Activated CD8-positive, alpha-beta memory T cell treated with anti-CD3 and anti-CD28 coated beads, Interleukin-2, amount 10 ng/mL, durations not matched to agents 7 days and 5 days (primary cell): ENCODE measurements at regions not wholly inside any gene's neighbourhood (a gene's known extent, or its start where the extent isn't known, plus 50 kb on each side); places are given as distances from the start of the nearest gene placed in this dataset.

ENCODE experiments used
- ATAC-seq: fragments of 150-1000 bp; cut with Tn5 transposase; one replicate; pipeline ENCODE4 v1.10.0; 2021; ENCODE audit warnings: moderate library complexity
- CTCF ChIA-PET: fragments of 350-600 bp; sonication (Branson Sonifier 250); formaldehyde crosslinking; loops from one replicate; lab custom pipeline; 2021; ENCODE audit warnings: antibody characterized with exemption; lab: Charles Lee
- DNase-seq: peaks from one replicate; pipeline ENCODE4 v3.0.0-alpha.2; 2020
- H3K27ac Mint-ChIP-seq: one replicate; pipeline ENCODE4 v1.8.0; 2021; ENCODE audit warnings: mild to moderate bottlenecking, mixed read lengths
- H3K27me3 Mint-ChIP-seq: one replicate; pipeline ENCODE4 v1.8.0; 2021; ENCODE audit warnings: mixed read lengths
- H3K36me3 Mint-ChIP-seq: one replicate; pipeline ENCODE4 v1.8.0; 2021; ENCODE audit warnings: mild to moderate bottlenecking, mixed read lengths
- H3K4me1 Mint-ChIP-seq: one replicate; pipeline ENCODE4 v1.8.0; 2021; ENCODE audit warnings: mixed read lengths
- H3K4me3 Mint-ChIP-seq: one replicate; pipeline ENCODE4 v1.8.0; 2021; ENCODE audit warnings: mild to moderate bottlenecking, moderate library complexity, mixed read lengths
- H3K9me3 Mint-ChIP-seq: one replicate; pipeline ENCODE4 v1.8.0; 2022; ENCODE audit warnings: low read depth, mixed read lengths

DNA sequence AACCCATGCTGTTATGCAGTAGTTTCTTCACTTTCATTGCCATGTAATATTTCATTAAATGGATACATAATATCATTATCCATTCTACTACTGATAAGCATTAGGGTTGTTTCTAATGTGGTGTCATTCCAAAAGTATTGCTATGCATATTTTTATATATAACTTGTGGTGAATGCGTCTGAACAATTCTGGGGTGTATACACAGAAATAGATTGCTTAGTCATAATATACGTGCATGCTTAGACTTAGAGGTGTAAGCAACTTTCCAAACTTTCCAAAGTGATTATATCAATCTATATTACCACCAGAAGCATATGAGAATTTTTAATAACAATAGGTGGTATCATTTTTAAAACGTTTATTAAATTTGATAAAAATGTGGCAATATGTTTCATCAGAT, 540.9 kb downstream of the DSC3 start:
- Mint-ChIP-seq H3K36me3 (no peaks in the 10 kb centered on the region), H3K4me1 (no peaks in the 10 kb centered on the region), H3K27ac (no peak overlapping the region), H3K4me3 (no peak overlapping the region), H3K9me3 (peaks cover 4% of the 10 kb centered on the region), H3K27me3 (no peaks in the 10 kb centered on the region)
- CTCF ChIA-PET = no interaction called here
- ATAC-seq (no peak), DNase-seq (no peak)

DNA sequence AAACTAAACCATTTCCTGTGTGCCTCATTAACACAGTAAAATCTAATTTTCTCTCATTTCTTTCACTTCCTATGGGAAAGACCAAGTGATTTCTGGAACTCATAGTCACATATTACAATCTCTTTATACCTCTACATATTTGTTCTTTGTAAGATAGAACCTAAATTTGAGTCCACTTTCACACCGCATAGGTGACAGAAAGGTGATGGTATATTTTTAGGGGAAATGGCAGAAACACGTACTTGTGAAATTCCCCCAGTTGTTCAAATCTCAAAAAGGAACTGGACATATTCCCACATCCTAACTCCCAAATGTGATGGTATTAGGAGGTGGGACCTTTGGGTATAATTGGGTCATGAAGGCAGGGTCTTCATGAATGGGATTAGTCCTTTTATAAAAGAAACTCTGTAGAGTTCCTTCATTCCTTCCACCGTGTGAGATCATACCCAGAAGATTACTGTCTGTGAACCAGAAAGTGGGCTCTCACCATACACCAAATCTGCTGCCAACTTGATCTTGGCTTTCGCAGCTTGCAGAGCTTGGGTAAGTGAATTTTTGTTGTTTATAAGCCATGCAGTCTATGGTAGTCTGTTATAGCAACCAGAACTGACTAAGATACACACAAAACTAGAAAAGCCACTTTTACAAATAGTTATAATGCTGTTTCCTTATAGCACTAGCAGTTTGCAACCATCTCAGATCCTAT, 542.1 kb downstream of the DSC3 start:
- Mint-ChIP-seq H3K27ac (no peak overlapping the region), H3K27me3 (no peaks in the 10 kb centered on the region), H3K36me3 (no peaks in the 10 kb centered on the region), H3K4me3 (no peak overlapping the region), H3K4me1 (no peaks in the 10 kb centered on the region), H3K9me3 (peaks cover 4% of the 10 kb centered on the region)
- ATAC-seq = no peak
- DNase-seq = no peak
- CTCF ChIA-PET = no interaction called here

- peaks cover 4% of the 10 kb centered on the region for H3K9me3 Mint-ChIP-seq
- no peak overlapping the region for H3K27ac Mint-ChIP-seq
- no peak for DNase-seq
- no peak for ATAC-seq
- no peaks in the 10 kb centered on the region for H3K4me1 Mint-ChIP-seq
- CTCF ChIA-PET = no interaction called here
- no peaks in the 10 kb centered on the region for H3K27me3 Mint-ChIP-seq
- no peak overlapping the region for H3K4me3 Mint-ChIP-seq
- H3K36me3 Mint-ChIP-seq = no peaks in the 10 kb centered on the region
These were observed 542.8 kb downstream of the DSC3 start for GRCh38 chr18:30499721-30500120.

- H3K27ac Mint-ChIP-seq = no peak overlapping the region
- no peak overlapping the region for H3K4me3 Mint-ChIP-seq
- ATAC-seq = no peak
- H3K36me3 Mint-ChIP-seq = no peaks in the 10 kb centered on the region
- CTCF ChIA-PET = no interaction called here
- no peaks in the 10 kb centered on the region for H3K4me1 Mint-ChIP-seq
- DNase-seq = no peak
- H3K9me3 Mint-ChIP-seq = no peaks in the 10 kb centered on the region
- H3K27me3 Mint-ChIP-seq = no peaks in the 10 kb centered on the region
These were observed 549.9 kb downstream of the DSC3 start for GRCh38 chr18:30492552-30493129.

DNA sequence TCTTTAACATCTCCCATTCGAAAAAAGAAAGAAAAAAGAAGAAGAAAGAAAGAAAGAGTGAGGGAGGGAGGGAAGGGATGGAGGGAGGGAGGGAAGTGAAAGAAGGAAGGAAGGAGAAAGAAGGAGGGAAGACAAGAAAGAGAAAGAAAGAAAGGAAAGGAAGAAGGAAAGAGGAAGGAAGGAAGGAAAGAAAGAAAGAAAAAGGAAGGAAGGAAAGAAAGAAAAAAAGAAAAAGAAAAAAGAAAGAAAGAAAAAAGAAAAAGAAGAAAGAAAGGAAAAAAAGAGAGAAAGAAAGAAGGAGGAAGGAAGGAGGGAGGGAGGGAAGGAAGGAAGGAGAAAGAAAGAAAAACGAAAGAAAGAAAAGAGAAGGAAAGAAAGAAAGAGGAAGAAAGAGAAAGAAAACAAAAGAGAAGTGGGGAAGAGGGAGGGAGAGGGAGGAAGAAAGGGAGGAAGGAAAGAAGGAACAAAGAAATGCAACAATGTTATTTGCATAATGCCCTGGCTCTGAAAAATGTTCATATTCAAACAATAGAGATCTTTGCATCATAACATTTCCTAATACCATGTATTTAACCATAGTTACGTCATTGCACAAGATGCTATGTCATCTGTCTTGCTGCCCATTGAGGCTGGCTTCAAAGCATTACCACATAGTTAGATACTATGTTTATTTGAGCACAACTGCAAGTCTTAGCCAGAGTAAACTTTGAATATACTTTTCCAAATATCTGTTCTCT, 550.6 kb downstream of the DSC3 start:
- no peak overlapping the region for H3K27ac Mint-ChIP-seq
- no peaks in the 10 kb centered on the region for H3K36me3 Mint-ChIP-seq
- no peaks in the 10 kb centered on the region for H3K4me1 Mint-ChIP-seq
- DNase-seq (no peak), ATAC-seq (no peak)
- H3K27me3 Mint-ChIP-seq = no peaks in the 10 kb centered on the region
- CTCF ChIA-PET = no interaction called here
- H3K9me3 Mint-ChIP-seq = no peaks in the 10 kb centered on the region
- no peak overlapping the region for H3K4me3 Mint-ChIP-seq

DNA sequence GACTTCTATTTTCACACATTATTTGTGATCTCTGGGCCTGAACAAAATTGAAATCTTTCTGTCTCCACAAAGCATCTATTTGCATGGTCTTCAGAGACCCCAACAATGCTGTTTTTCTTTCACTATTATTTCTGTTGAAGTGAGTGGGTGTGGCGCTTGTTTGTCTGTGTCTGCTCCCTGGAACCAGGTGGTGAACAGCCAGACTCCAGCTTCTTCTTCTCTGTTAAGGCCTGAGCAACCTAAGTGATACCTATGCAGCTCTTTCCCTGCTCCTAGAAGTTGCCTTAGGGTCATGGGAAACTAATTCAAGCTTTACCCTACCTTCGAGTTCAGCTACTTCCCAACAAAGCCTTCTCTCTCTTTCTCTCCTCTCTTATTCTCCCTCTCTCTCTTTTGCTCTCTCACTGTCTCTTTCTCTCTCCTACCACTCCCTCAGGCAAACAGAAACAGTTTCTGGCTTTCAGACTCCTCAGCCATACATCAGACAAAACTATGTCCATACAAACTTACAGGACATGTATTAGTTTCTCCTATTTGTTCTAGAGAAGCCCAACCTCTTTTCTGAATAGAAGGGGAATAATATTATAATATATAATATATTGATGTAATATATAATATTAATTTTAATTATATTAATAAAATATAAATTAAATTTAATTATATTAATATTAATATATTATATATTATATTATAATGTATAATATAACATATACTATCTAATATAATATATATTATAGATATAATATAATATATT, 552.5 kb downstream of the DSC3 start:
- H3K9me3 Mint-ChIP-seq = no peaks in the 10 kb centered on the region
- no peaks in the 10 kb centered on the region for H3K4me1 Mint-ChIP-seq
- ATAC-seq (no peak), DNase-seq (no peak)
- no peak overlapping the region for H3K4me3 Mint-ChIP-seq
- no peak overlapping the region for H3K27ac Mint-ChIP-seq
- no peaks in the 10 kb centered on the region for H3K36me3 Mint-ChIP-seq
- CTCF ChIA-PET = no interaction called here
- no peaks in the 10 kb centered on the region for H3K27me3 Mint-ChIP-seq

GRCh38 chr18:30487962-30488361, 554.6 kb downstream of the DSC3 start:
- no peaks in the 10 kb centered on the region for H3K4me1 Mint-ChIP-seq
- H3K4me3 Mint-ChIP-seq = no peak overlapping the region
- ATAC-seq (no peak), DNase-seq (no peak)
- no peaks in the 10 kb centered on the region for H3K9me3 Mint-ChIP-seq
- CTCF ChIA-PET = no interaction called here
- no peaks in the 10 kb centered on the region for H3K27me3 Mint-ChIP-seq
- H3K36me3 Mint-ChIP-seq = no peaks in the 10 kb centered on the region
- H3K27ac Mint-ChIP-seq = no peak overlapping the region

GRCh38 chr18:30486856-30487255, 555.7 kb downstream of the DSC3 start:
- CTCF ChIA-PET = no interaction called here
- no peaks in the 10 kb centered on the region for H3K9me3 Mint-ChIP-seq

GRCh38 chr18:30485078-30485477, 557.5 kb downstream of the DSC3 start:
- CTCF ChIA-PET = no interaction called here
- Mint-ChIP-seq H3K4me3 (no peak overlapping the region), H3K4me1 (no peaks in the 10 kb centered on the region), H3K9me3 (peaks cover 6% of the 10 kb centered on the region), H3K36me3 (no peaks in the 10 kb centered on the region), H3K27ac (no peak overlapping the region), H3K27me3 (no peaks in the 10 kb centered on the region)
- ATAC-seq (no peak), DNase-seq (no peak)

More at GRCh38 chr18:30486856-30487255, 555.7 kb downstream of the DSC3 start:
- ATAC-seq (no peak), DNase-seq (no peak)
- Mint-ChIP-seq H3K4me3 (no peak overlapping the region), H3K27me3 (no peaks in the 10 kb centered on the region), H3K4me1 (no peaks in the 10 kb centered on the region), H3K36me3 (no peaks in the 10 kb centered on the region), H3K27ac (no peak overlapping the region)

DNA sequence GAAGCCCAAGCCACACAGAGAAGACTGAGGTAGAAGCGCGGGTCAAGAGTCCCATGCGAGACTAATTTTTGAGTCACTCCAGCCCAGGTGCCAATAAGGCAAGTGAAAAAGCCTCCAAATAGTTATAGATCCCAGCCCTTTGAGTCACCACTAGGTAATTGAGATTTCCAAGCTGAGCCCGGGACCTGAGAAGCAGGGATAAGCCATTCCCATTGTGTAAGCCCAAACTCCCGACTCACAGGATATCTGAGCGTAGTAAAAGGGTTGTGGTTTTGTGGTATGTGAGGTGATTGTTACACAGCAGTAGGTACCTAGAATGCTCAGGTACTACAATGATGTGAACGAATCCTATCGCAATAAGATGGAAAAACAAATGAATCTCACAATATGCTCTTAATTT, 560.7 kb downstream of the DSC3 start:
- H3K27ac Mint-ChIP-seq = no peak overlapping the region
- H3K9me3 Mint-ChIP-seq = peaks cover 11% of the 10 kb centered on the region
- H3K36me3 Mint-ChIP-seq = no peaks in the 10 kb centered on the region
- H3K27me3 Mint-ChIP-seq = no peaks in the 10 kb centered on the region
- H3K4me3 Mint-ChIP-seq = no peak overlapping the region
- no peaks in the 10 kb centered on the region for H3K4me1 Mint-ChIP-seq
- ATAC-seq (no peak), DNase-seq (no peak)
- CTCF ChIA-PET = no interaction called here

DNA sequence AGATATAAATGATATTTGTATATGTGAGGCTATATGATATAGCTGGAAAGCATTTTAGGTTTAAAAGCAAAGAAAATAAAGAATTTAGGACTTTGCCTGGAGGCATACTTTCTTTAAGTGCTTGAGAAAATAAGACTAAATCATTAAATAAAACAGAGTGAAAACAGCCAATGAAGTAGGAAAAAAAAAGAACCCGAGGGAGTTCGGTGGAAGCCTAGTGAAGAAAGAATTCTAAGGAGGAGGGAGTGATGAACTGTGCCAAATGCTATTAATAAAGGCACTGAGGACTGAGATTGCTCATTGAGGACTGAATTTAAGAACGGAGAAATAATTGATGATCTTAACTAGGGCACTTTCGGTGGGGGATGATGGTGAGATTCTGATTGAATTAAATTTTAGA, 573.5 kb downstream of the DSC3 start:
- H3K27ac Mint-ChIP-seq = no peak overlapping the region
- no peaks in the 10 kb centered on the region for H3K27me3 Mint-ChIP-seq
- H3K9me3 Mint-ChIP-seq = peaks cover 14% of the 10 kb centered on the region
- DNase-seq (no peak), ATAC-seq (no peak)
- CTCF ChIA-PET = no interaction called here
- H3K4me3 Mint-ChIP-seq = no peak overlapping the region
- no peaks in the 10 kb centered on the region for H3K4me1 Mint-ChIP-seq
- H3K36me3 Mint-ChIP-seq = no peaks in the 10 kb centered on the region

DNA sequence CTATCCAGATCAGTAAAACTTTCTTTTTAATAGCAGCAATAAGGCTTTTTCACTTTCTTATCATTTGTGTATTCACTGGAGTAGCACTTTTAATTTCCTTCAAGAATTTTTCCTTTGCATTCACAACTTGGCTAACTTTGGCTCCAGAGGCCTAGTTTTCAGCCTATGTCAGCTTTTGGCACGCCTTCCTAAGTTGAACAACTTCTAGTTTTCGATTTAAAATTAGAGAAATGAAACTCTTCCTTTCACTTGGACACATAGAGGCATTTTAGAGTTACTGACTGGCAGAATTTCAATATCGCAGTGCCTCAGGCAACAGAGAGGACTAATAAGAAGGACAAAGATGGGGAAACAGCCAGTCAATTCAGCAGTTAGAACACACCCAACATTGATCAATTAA, 577.4 kb downstream of the DSC3 start:
- no peak overlapping the region for H3K4me3 Mint-ChIP-seq
- peaks cover 14% of the 10 kb centered on the region for H3K9me3 Mint-ChIP-seq
- DNase-seq = no peak
- H3K27ac Mint-ChIP-seq = no peak overlapping the region
- H3K27me3 Mint-ChIP-seq = no peaks in the 10 kb centered on the region
- CTCF ChIA-PET = no interaction called here
- H3K4me1 Mint-ChIP-seq = no peaks in the 10 kb centered on the region
- no peak for ATAC-seq
- H3K36me3 Mint-ChIP-seq = no peaks in the 10 kb centered on the region

- Mint-ChIP-seq H3K9me3 (no peaks in the 10 kb centered on the region), H3K4me1 (no peaks in the 10 kb centered on the region), H3K27me3 (no peaks in the 10 kb centered on the region), H3K4me3 (no peak overlapping the region), H3K27ac (no peak overlapping the region), H3K36me3 (no peaks in the 10 kb centered on the region)
- CTCF ChIA-PET = no interaction called here
- ATAC-seq = no peak
- DNase-seq = no peak
These were observed 585.4 kb downstream of the DSC3 start for GRCh38 chr18:30457156-30457555.
